ENCODE measurements at regions not wholly inside any gene's neighbourhood (a gene's known extent, or its start where the extent isn't known, plus 50 kb on each side); places are given as distances from the start of the nearest gene placed in this dataset.

GRCh38 chr16:85344502-85345128 is 232.3 kb upstream of the CIBAR2 start:
- no peak for TF ChIP-seq CTCF (IDR thresholded peaks at IDR 0.05)
- no peak for TF ChIP-seq POLR2A (IDR thresholded peaks at IDR 0.05)
